GM12865 (cell line): ENCODE measurements at regions not wholly inside any gene's neighbourhood (a gene's known extent, or its start where the extent isn't known, plus 50 kb on each side); places are given as distances from the start of the nearest gene placed in this dataset.

Experiments used
- DNase-seq: peaks from one replicate; pipeline ENCODE4 v3.0.0; 2010; ENCODE audit warnings: low read depth
- H3K4me3 ChIP-seq: 2 replicates; pipeline ENCODE4 v1.5.1; 2011; ENCODE audit warnings: mild to moderate bottlenecking, low read depth, low read length, control low read depth
- CTCF ChIP-seq: IDR thresholded peaks from 2 replicates; pipeline ENCODE4 v1.5.1; 2011; ENCODE audit warnings: low read length, control low read depth, low read depth, inconsistent platforms; ENCODE audit not compliant: insufficient read depth; ENCODE audit errors: missing control alignments

GRCh38 chr15:70556151-70556741 lies 207.1 kb downstream of the UACA start:
- no peak overlapping the region for H3K4me3 ChIP-seq
- no peak for TF ChIP-seq CTCF
- DNase-seq: no peak

- H3K4me3 ChIP-seq: no peak overlapping the region
- DNase-seq: peak; percentile 19
- no peak for TF ChIP-seq CTCF
Observed at GRCh38 chr15:70555713-70556112, 207.6 kb downstream of the UACA start.

GRCh38 chr15:70547846-70548487 lies 215.4 kb downstream of the UACA start:
- DNase-seq: no peak
- no peak for TF ChIP-seq CTCF
- H3K4me3 ChIP-seq: no peak overlapping the region

- TF ChIP-seq CTCF: no peak
- no peak overlapping the region for H3K4me3 ChIP-seq
- DNase-seq: no peak
Observed at GRCh38 chr15:70545526-70545925, 217.8 kb downstream of the UACA start.

- DNase-seq: no peak
- no peak overlapping the region for H3K4me3 ChIP-seq
- no peak for TF ChIP-seq CTCF
Observed at GRCh38 chr15:70541511-70541910, 221.8 kb downstream of the UACA start.

- no peak for DNase-seq
- H3K4me3 ChIP-seq: no peak overlapping the region
- TF ChIP-seq CTCF: no peak
Observed at GRCh38 chr15:70539912-70540530, 223.3 kb downstream of the UACA start.
